ENCODE measurements at regions not wholly inside any gene's neighbourhood (a gene's known extent, or its start where the extent isn't known, plus 50 kb on each side); places are given as distances from the start of the nearest gene placed in this dataset.

DNA sequence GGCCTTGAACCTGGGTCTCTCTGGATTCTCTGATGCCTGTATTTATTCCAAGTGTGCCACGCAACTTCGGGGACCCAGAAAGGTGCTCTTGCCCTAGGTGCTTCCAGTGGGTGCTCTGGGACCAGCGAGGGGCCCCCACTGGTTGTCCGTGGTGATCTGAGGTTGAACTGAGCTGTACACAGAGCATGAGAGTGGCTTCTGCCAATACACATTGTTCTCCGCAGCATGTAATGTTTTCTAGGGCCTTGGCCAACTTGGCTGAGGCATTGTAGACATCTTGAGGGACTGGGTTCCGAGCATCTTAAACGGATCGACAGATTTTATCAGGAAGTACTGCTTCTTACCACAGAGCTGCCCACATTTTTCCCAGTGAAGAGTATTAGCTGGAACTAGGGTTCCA, 117.9 kb downstream of the MTX3 start:
- ATAC-seq (no peak), DNase-seq (no peak)
- Histone ChIP-seq H3K4me1 (no peaks in the 10 kb centered on the region), H3K27ac (no peak overlapping the region), H3K4me3 (no peak overlapping the region), H3K27me3 (no peaks in the 10 kb centered on the region), H3K9me3 (no peaks in the 10 kb centered on the region), H3K36me3 (no peaks in the 10 kb centered on the region)
- no peak for TF ChIP-seq POLR2A (IDR thresholded peaks at IDR 0.05)
- TF ChIP-seq, protein P1, sequence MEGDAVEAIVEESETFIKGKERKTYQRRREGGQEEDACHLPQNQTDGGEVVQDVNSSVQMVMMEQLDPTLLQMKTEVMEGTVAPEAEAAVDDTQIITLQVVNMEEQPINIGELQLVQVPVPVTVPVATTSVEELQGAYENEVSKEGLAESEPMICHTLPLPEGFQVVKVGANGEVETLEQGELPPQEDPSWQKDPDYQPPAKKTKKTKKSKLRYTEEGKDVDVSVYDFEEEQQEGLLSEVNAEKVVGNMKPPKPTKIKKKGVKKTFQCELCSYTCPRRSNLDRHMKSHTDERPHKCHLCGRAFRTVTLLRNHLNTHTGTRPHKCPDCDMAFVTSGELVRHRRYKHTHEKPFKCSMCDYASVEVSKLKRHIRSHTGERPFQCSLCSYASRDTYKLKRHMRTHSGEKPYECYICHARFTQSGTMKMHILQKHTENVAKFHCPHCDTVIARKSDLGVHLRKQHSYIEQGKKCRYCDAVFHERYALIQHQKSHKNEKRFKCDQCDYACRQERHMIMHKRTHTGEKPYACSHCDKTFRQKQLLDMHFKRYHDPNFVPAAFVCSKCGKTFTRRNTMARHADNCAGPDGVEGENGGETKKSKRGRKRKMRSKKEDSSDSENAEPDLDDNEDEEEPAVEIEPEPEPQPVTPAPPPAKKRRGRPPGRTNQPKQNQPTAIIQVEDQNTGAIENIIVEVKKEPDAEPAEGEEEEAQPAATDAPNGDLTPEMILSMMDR (IDR thresholded peaks at IDR 0.05), result no peak
- intact Hi-C loops (cut with DNase I), result no loop called here
- WGBS (ENCODE audit: insufficient coverage, low coverage, low lambda C conversion rate, missing lambda C conversion rate), result 43% methylated on average over 1 of the region's 8 CpGs

DNA sequence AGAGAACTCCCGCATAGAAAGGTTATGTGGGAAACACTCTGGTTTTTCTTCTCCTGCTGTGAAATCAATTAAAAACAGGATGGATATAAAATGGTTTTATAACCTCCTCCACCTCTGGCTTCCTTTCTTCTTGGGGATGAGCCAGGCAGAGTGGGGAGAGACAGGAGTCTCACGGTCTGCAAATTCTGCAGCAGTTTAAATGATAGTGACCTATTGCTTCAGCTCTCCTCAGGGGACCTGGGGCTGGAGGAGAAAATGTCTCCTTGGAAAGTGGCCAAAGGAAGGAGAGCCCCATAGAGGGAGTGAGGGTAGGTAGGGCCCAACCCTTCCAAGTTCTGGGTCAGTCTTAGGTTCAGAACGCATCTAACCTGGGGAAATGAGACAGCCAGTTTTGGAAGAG, 118.8 kb downstream of the MTX3 start:
- Histone ChIP-seq H3K9me3 (no peaks in the 10 kb centered on the region), H3K4me1 (no peaks in the 10 kb centered on the region), H3K27me3 (no peaks in the 10 kb centered on the region), H3K36me3 (no peaks in the 10 kb centered on the region), H3K27ac (no peak overlapping the region), H3K4me3 (no peak overlapping the region)
- intact Hi-C loops (cut with DNase I), result no loop called here
- WGBS (ENCODE audit: insufficient coverage, low coverage, low lambda C conversion rate, missing lambda C conversion rate), result 18% methylated on average over 1 of the region's 3 CpGs
- TF ChIP-seq, protein P1 (IDR thresholded peaks at IDR 0.05), result no peak
- no peak for TF ChIP-seq POLR2A (IDR thresholded peaks at IDR 0.05)
- ATAC-seq (no peak), DNase-seq (no peak)

DNA sequence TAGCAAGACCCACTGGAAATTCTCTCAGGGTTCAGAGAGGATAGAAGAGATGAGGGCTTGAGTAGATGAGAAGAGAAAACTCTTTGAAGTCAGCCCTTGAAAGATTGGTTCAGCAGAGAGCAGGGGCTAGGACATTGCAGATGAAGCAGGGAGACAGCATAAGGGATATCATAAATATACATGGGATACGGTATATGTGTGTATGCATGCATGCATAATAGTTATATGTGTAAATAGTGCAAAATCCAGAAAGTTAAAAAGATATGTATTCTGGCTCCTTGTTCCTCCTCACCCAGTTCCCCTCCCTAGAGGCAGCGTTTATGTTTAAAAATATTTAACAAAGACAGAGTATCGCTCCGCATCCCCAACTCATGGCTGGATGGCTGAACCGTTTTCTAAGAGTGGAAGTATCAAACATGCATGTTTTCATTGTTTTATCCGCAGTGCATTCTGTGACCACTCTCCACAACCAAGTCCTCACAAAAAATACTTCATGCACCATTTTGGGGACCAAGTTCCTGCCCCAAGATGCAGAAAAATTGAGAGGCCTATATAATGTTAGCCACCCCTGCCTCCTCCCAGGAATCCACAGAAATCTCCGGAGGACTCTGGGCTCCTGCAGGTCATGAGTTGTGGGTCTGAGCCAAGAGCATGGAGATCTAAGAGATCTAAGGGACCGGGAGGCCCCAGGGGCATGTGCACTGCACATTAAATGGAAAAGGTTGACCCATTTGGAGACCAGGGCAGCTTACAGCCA, 119.5 kb downstream of the MTX3 start:
- Histone ChIP-seq H3K27me3 (no peaks in the 10 kb centered on the region), H3K9me3 (no peaks in the 10 kb centered on the region), H3K4me3 (no peak overlapping the region), H3K27ac (no peak overlapping the region), H3K36me3 (no peaks in the 10 kb centered on the region), H3K4me1 (no peaks in the 10 kb centered on the region)
- TF ChIP-seq POLR2A (IDR thresholded peaks at IDR 0.05), result no peak
- TF ChIP-seq, protein P1 (IDR thresholded peaks at IDR 0.05), result no peak
- intact Hi-C loops (cut with DNase I), result no loop called here
- WGBS (ENCODE audit: insufficient coverage, low coverage, low lambda C conversion rate, missing lambda C conversion rate), result 61% methylated on average over 5 of the region's 8 CpGs
- DNase-seq (no peak), ATAC-seq (no peak)

DNA sequence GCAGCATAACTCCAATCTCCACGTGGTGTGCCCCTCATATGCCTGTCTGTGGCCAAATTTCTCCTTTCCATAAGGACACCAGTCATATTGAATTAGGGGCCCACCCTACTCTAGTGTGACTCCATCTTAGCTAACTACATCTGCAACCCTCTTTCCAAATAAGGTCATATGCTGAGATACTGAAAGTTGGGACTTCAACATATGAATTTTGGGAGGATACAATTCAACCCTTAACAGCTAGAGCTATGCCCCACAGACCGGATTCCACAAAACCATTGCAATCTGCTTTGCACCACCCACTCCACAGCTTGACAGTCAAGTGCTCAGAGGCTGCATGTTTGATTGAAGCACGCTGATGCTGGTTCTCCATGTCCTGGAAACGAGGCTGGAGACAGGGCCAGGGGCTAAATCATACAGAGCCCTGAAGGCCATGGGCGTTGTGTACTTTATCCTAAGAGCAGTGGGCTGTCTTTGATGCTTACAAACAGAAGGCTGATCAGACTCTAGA, 122.8 kb downstream of the MTX3 start:
- Histone ChIP-seq H3K4me1 (no peaks in the 10 kb centered on the region), H3K27ac (no peak overlapping the region), H3K9me3 (no peaks in the 10 kb centered on the region), H3K4me3 (no peak overlapping the region), H3K36me3 (no peaks in the 10 kb centered on the region), H3K27me3 (no peaks in the 10 kb centered on the region)
- TF ChIP-seq, protein P1 (IDR thresholded peaks at IDR 0.05), result no peak
- intact Hi-C loops (cut with DNase I), result no loop called here
- ATAC-seq, result no peak
- 48% methylated on average over 5 of the region's 5 CpGs for WGBS (ENCODE audit: insufficient coverage, low coverage, low lambda C conversion rate, missing lambda C conversion rate)
- no peak for DNase-seq
